ENCODE measurements at regions not wholly inside any gene's neighbourhood (a gene's known extent, or its start where the extent isn't known, plus 50 kb on each side); places are given as distances from the start of the nearest gene placed in this dataset.
"Not testable (repeated sequence)": the region's sequence is repeated elsewhere in the genome, so short reads cannot be mapped to it uniquely, and the experiment has no call there.

- DNase-seq (ENCODE audit: low spot score) = no peak
Measured at GRCh38 chr7:15816835-15817426, 130.4 kb upstream of the MEOX2 start.

GRCh38 chr7:15813448-15813847, 127.0 kb upstream of the MEOX2 start:
- no peak for DNase-seq (ENCODE audit: low spot score)

GRCh38 chr7:15810383-15810782, 123.9 kb upstream of the MEOX2 start:
- not testable (repeated sequence) for DNase-seq (ENCODE audit: low spot score)

- not testable (repeated sequence) for DNase-seq (ENCODE audit: low spot score)
Measured at GRCh38 chr7:15809936-15810335, 123.5 kb upstream of the MEOX2 start.

GRCh38 chr7:15805891-15806290, 119.4 kb upstream of the MEOX2 start:
- DNase-seq (ENCODE audit: low spot score) = no peak

- DNase-seq (ENCODE audit: low spot score) = no peak
Measured at GRCh38 chr7:15802425-15802824, 115.9 kb upstream of the MEOX2 start.

- DNase-seq (ENCODE audit: low spot score) = no peak
Measured at GRCh38 chr7:15801551-15801950, 115.1 kb upstream of the MEOX2 start.

- no peak for DNase-seq (ENCODE audit: low spot score)
Measured at GRCh38 chr7:15801041-15801440, 114.6 kb upstream of the MEOX2 start.

- no peak for DNase-seq (ENCODE audit: low spot score)
Measured at GRCh38 chr7:15798081-15798480, 111.6 kb upstream of the MEOX2 start.

GRCh38 chr7:15795393-15795792, 108.9 kb upstream of the MEOX2 start:
- DNase-seq (ENCODE audit: low spot score) = no peak

GRCh38 chr7:15794801-15795200, 108.3 kb upstream of the MEOX2 start:
- no peak for DNase-seq (ENCODE audit: low spot score)

- no peak for DNase-seq (ENCODE audit: low spot score)
Measured at GRCh38 chr7:15784694-15785030, 98.2 kb upstream of the MEOX2 start.

GRCh38 chr7:15783987-15784693, 97.7 kb upstream of the MEOX2 start:
- DNase-seq (ENCODE audit: low spot score) = no peak

- no peak for DNase-seq (ENCODE audit: low spot score)
Measured at GRCh38 chr7:15782656-15783055, 96.2 kb upstream of the MEOX2 start.

GRCh38 chr7:15781944-15782343, 95.5 kb upstream of the MEOX2 start:
- no peak for DNase-seq (ENCODE audit: low spot score)

GRCh38 chr7:15780271-15780670, 93.8 kb upstream of the MEOX2 start:
- no peak for DNase-seq (ENCODE audit: low spot score)

GRCh38 chr7:15778191-15778590, 91.7 kb upstream of the MEOX2 start:
- DNase-seq (ENCODE audit: low spot score) = no peak

- no peak for DNase-seq (ENCODE audit: low spot score)
Measured at GRCh38 chr7:15765753-15766152, 79.3 kb upstream of the MEOX2 start.

GRCh38 chr7:15764851-15765382, 78.4 kb upstream of the MEOX2 start:
- no peak for DNase-seq (ENCODE audit: low spot score)

GRCh38 chr7:15764010-15764409, 77.5 kb upstream of the MEOX2 start:
- no peak for DNase-seq (ENCODE audit: low spot score)

GRCh38 chr7:15757041-15758000, 70.8 kb upstream of the MEOX2 start:
- DNase-seq (ENCODE audit: low spot score) = no peak

GRCh38 chr7:15755061-15755460, 68.6 kb upstream of the MEOX2 start:
- DNase-seq (ENCODE audit: low spot score) = no peak

Measured in germinal center (tissue), 1 donor.